ENCODE measurements at regions not wholly inside any gene's neighbourhood (a gene's known extent, or its start where the extent isn't known, plus 50 kb on each side); places are given as distances from the start of the nearest gene placed in this dataset.

DNA sequence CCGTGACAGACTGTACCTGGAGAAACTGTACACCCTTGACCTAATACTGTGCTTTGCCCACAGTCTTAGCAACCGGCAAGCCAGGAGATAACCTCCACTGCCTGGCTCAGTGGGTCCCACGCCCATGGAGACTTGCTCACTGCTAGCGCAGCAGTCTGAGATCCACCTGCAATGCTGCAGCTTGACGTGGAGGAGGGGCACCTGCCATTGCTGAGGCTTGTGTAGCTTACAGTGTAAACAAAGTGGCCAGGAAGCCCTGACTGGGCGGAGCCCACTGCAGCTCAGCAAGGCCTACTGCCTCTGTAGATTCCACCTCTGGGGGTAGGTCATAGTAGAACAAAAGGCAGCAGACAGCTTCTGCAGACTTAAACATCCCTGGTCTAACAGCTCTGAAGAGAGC lies 189.3 kb downstream of the EDEM1 start (continued):
- TF ChIP-seq, protein P1, sequence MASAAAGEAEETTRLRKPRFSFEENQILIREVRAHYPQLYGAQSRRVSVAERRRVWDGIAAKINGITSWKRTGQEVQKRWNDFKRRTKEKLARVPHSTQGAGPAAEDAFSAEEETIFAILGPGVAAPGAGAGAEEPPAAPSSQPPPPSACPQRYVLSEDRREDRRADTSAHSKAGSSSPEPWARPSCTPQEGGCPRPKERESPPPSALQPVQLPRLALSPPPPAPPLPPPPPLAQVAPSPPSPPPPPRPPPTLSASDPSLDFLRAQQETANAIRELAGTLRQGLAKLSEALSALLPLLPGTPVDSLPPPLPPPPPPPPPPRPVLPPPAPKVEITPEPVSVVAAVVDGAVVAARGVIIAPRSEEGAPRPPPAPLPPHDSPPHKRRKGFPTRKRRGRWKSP (CRISPR knock-in tag; IDR thresholded peaks at IDR 0.05): no peak
- TF ChIP-seq POLR2AphosphoS5 (IDR thresholded peaks at IDR 0.05; ENCODE audit: low read depth, low read length): no peak
- no peak for TF ChIP-seq ZNF607 (CRISPR knock-in tag; IDR thresholded peaks at IDR 0.05; ENCODE audit: borderline replicate concordance)
- TF ChIP-seq NCOA2 (CRISPR knock-in tag; IDR thresholded peaks at IDR 0.05): peak; percentile 51; the same call in 1 of the 2 replicates
- TF ChIP-seq ZNF749 (CRISPR knock-in tag; IDR thresholded peaks at IDR 0.05; ENCODE audit: borderline replicate concordance): no peak
- TF ChIP-seq ZNF205 (CRISPR knock-in tag; IDR thresholded peaks at IDR 0.05): no peak
- no peak for TF ChIP-seq ZNF335 (CRISPR knock-in tag; IDR thresholded peaks at IDR 0.05)
- TF ChIP-seq CBX5 (CRISPR knock-in tag; IDR thresholded peaks at IDR 0.05; ENCODE audit: borderline replicate concordance): peak; percentile 51; the same call in 1 of the 2 replicates
- TF ChIP-seq, protein P2, sequence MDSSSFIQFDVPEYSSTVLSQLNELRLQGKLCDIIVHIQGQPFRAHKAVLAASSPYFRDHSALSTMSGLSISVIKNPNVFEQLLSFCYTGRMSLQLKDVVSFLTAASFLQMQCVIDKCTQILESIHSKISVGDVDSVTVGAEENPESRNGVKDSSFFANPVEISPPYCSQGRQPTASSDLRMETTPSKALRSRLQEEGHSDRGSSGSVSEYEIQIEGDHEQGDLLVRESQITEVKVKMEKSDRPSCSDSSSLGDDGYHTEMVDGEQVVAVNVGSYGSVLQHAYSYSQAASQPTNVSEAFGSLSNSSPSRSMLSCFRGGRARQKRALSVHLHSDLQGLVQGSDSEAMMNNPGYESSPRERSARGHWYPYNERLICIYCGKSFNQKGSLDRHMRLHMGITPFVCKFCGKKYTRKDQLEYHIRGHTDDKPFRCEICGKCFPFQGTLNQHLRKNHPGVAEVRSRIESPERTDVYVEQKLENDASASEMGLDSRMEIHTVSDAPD (CRISPR knock-in tag; IDR thresholded peaks at IDR 0.05): no peak
- TF ChIP-seq MAFK (conservative IDR thresholded peaks at IDR 0.05 in 1 of 2, IDR thresholded peaks at IDR 0.05 in 1 of 2; ENCODE audit: low read length in 2 of 2): no peak
- TF ChIP-seq SIX1 (CRISPR knock-in tag; IDR thresholded peaks at IDR 0.05; ENCODE audit: borderline replicate concordance): no peak
- TF ChIP-seq HOXA7 (CRISPR knock-in tag; IDR thresholded peaks at IDR 0.05): no peak
- no peak for TF ChIP-seq GABPA (IDR thresholded peaks at IDR 0.05; ENCODE audit: low read depth, low read length)
- no peak for TF ChIP-seq GABPA (CRISPR knock-in tag; IDR thresholded peaks at IDR 0.05; ENCODE audit: low read depth)
- no peak for TF ChIP-seq ZNF564 (CRISPR knock-in tag; IDR thresholded peaks at IDR 0.05)
- TF ChIP-seq, protein P3, sequence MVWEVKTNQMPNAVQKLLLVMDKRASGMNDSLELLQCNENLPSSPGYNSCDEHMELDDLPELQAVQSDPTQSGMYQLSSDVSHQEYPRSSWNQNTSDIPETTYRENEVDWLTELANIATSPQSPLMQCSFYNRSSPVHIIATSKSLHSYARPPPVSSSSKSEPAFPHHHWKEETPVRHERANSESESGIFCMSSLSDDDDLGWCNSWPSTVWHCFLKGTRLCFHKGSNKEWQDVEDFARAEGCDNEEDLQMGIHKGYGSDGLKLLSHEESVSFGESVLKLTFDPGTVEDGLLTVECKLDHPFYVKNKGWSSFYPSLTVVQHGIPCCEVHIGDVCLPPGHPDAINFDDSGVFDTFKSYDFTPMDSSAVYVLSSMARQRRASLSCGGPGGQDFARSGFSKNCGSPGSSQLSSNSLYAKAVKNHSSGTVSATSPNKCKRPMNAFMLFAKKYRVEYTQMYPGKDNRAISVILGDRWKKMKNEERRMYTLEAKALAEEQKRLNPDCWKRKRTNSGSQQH (CRISPR knock-in tag; IDR thresholded peaks at IDR 0.05; ENCODE audit: low read depth): no peak
- no peak for TF ChIP-seq NR2F1 (CRISPR knock-in tag; IDR thresholded peaks at IDR 0.05)
- TF ChIP-seq SUZ12 (IDR thresholded peaks at IDR 0.05; ENCODE audit: low read depth, low read length): no peak
- no peak for TF ChIP-seq ZNF20 (CRISPR knock-in tag; IDR thresholded peaks at IDR 0.05)
- TF ChIP-seq TCF12 (IDR thresholded peaks at IDR 0.05): no peak
- TF ChIP-seq TCF12 (CRISPR knock-in tag; IDR thresholded peaks at IDR 0.05): no peak
- TF ChIP-seq SATB2 (CRISPR knock-in tag; IDR thresholded peaks at IDR 0.05): no peak
- TF ChIP-seq ZZZ3 (CRISPR knock-in tag; IDR thresholded peaks at IDR 0.05; ENCODE audit: borderline replicate concordance): no peak
- TF ChIP-seq JDP2 (CRISPR knock-in tag; IDR thresholded peaks at IDR 0.05; ENCODE audit: borderline replicate concordance): no peak
- no peak for TF ChIP-seq TCF7L2 (IDR thresholded peaks at IDR 0.05; ENCODE audit: low read depth, low read length)
- TF ChIP-seq, protein P4, sequence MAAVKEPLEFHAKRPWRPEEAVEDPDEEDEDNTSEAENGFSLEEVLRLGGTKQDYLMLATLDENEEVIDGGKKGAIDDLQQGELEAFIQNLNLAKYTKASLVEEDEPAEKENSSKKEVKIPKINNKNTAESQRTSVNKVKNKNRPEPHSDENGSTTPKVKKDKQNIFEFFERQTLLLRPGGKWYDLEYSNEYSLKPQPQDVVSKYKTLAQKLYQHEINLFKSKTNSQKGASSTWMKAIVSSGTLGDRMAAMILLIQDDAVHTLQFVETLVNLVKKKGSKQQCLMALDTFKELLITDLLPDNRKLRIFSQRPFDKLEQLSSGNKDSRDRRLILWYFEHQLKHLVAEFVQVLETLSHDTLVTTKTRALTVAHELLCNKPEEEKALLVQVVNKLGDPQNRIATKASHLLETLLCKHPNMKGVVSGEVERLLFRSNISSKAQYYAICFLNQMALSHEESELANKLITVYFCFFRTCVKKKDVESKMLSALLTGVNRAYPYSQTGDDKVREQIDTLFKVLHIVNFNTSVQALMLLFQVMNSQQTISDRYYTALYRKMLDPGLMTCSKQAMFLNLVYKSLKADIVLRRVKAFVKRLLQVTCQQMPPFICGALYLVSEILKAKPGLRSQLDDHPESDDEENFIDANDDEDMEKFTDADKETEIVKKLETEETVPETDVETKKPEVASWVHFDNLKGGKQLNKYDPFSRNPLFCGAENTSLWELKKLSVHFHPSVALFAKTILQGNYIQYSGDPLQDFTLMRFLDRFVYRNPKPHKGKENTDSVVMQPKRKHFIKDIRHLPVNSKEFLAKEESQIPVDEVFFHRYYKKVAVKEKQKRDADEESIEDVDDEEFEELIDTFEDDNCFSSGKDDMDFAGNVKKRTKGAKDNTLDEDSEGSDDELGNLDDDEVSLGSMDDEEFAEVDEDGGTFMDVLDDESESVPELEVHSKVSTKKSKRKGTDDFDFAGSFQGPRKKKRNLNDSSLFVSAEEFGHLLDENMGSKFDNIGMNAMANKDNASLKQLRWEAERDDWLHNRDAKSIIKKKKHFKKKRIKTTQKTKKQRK (IDR thresholded peaks at IDR 0.05; ENCODE audit: low read length): no peak
- 0 out of 2 replicates have a peak, but pooled peaks have one; percentile 38 for TF ChIP-seq ZNF792 (CRISPR knock-in tag; IDR thresholded peaks at IDR 0.05)
- peak; percentile 50; the same call in 1 of the 2 replicates for TF ChIP-seq POGZ (CRISPR knock-in tag; IDR thresholded peaks at IDR 0.05)
